WERI-Rb-1 (cell line): ENCODE measurements at regions not wholly inside any gene's neighbourhood (a gene's known extent, or its start where the extent isn't known, plus 50 kb on each side); places are given as distances from the start of the nearest gene placed in this dataset.

Experiments used
- DNase-seq: peaks from one replicate; pipeline ENCODE4 v3.0.0-alpha.2; 2020
- H3K27ac ChIP-seq: fragments of 250-450 bp; sonication (Bioruptor Pico); 2 replicates; pipeline ENCODE4 v1.5.1; 2020; ENCODE audit warnings: mild to moderate bottlenecking, moderate library complexity
- H3K27me3 ChIP-seq: fragments of 250-450 bp; sonication (Bioruptor Pico); 2 replicates; pipeline ENCODE4 v1.5.1; 2021; ENCODE audit warnings: mild to moderate bottlenecking, low read depth, moderate library complexity; ENCODE audit not compliant: insufficient read depth, severe bottlenecking
- H3K36me3 ChIP-seq: fragments of 250-450 bp; sonication (Bioruptor Pico); 2 replicates; pipeline ENCODE4 v1.5.1; 2020; ENCODE audit warnings: mild to moderate bottlenecking, moderate library complexity
- H3K4me3 ChIP-seq: 2 replicates; pipeline ENCODE4 v1.5.1; 2011; ENCODE audit warnings: low read depth, mild to moderate bottlenecking, control low read depth, low read length
- H3K9me3 ChIP-seq: fragments of 250-450 bp; sonication (Bioruptor Pico); 2 replicates; pipeline ENCODE4 v1.5.1; 2021; ENCODE audit warnings: mild to moderate bottlenecking, moderate library complexity; ENCODE audit not compliant: severe bottlenecking
- TF ChIP-seq, protein P1 (sequence below): IDR thresholded peaks from 2 replicates; pipeline ENCODE4 v1.5.1; 2011; ENCODE audit warnings: low read depth, mild to moderate bottlenecking, control low read depth, inconsistent platforms, low read length

DNA sequence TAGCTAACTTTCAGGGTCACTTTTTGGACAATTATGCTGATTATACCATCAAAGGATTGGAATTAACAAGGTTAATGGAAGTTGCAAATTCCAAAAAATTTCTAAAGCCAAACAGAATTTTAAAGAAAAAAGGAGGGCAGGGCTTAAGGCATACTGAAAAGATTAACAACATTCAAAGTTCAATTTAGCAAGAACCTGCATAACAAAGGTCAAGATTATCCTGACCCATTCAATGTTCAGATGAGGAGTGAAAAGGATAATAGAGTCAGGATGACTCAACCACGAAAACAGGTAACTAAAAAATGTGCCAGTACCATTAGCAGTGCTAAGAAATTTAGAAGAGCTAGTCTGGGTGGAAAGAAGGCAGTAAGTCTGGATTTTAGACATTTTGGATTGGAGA is 139.8 kb upstream of the HNMT start:
- Histone ChIP-seq H3K27me3 (no peaks in the 10 kb centered on the region), H3K36me3 (no peaks in the 10 kb centered on the region), H3K27ac (no peak overlapping the region), H3K9me3 (no peaks in the 10 kb centered on the region), H3K4me3 (no peak overlapping the region)
- TF ChIP-seq, protein P1, sequence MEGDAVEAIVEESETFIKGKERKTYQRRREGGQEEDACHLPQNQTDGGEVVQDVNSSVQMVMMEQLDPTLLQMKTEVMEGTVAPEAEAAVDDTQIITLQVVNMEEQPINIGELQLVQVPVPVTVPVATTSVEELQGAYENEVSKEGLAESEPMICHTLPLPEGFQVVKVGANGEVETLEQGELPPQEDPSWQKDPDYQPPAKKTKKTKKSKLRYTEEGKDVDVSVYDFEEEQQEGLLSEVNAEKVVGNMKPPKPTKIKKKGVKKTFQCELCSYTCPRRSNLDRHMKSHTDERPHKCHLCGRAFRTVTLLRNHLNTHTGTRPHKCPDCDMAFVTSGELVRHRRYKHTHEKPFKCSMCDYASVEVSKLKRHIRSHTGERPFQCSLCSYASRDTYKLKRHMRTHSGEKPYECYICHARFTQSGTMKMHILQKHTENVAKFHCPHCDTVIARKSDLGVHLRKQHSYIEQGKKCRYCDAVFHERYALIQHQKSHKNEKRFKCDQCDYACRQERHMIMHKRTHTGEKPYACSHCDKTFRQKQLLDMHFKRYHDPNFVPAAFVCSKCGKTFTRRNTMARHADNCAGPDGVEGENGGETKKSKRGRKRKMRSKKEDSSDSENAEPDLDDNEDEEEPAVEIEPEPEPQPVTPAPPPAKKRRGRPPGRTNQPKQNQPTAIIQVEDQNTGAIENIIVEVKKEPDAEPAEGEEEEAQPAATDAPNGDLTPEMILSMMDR, result no peak
- DNase-seq, result no peak

DNA sequence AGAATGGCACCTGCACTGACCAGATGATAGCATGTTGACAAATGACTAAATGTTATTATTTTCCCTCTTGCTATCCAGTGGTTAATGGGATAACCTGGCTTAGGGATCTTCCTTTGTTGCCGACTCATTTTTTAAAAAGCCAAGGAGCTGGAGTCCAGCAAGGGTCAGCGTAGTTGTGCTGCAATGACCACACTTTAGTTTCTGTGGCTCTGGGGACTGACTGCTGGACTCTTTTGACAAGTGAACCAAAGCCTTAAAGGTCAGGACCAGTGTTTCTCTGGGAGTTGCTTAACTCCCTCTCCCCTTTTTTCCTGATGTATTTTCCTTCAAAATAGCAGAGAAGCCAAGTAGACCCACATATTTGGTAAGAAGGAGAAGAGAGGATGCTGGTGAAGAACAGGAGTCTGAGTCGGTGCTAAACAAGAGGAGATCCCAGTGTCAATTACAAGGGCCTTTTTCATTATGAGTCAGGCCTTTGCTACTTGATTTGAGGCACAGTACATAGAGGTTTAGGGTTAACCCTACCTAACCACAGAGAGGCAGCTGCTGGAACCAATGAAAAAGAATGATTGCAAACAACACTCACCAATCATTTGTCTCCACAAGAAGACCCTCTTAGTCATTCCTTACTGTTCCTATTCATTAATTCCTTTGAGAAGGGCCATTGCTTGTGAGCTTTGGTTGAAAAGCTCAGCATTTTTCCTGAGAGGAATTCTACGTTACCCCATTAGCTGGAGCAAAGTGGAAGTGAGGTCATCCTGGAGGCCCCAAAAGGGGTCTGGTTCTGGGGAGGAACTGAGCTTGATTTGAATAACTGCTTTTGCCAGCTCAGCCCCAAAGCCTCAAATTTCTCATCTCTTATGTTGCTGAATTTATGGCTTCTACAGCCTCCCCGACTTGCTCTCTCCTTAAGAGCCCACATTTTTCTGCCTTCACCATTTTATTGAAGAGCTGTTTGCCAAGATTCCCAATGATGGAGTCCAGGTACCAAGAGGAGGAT is 137.6 kb upstream of the HNMT start:
- TF ChIP-seq, protein P1, result no peak
- H3K4me3 ChIP-seq, result no peak overlapping the region
- no peaks in the 10 kb centered on the region for H3K27me3 ChIP-seq
- DNase-seq, result no peak
- no peak overlapping the region for H3K27ac ChIP-seq
- no peaks in the 10 kb centered on the region for H3K36me3 ChIP-seq
- H3K9me3 ChIP-seq, result no peaks in the 10 kb centered on the region

DNA sequence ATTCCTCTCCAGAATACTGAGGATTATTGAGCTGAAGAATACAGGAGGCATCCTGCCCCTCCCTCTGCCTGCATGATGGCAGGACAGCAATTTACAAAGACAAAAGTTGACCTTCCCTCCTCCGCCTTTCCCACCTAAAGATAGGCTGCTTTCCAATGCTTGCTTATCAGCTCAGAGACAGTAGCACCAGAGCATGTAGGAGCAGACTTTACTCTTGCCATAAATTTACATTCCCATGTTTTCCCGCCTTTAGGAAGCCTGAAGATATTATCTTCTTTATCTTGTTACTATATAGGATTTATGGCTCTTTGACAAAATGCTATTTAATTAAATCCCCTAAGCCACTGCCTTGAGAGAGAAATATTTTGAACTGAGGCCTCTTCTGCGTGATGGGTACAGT is 135.6 kb upstream of the HNMT start:
- H3K4me3 ChIP-seq, result no peak overlapping the region
- H3K9me3 ChIP-seq, result no peaks in the 10 kb centered on the region
- no peak overlapping the region for H3K27ac ChIP-seq
- no peaks in the 10 kb centered on the region for H3K27me3 ChIP-seq
- DNase-seq, result no peak
- TF ChIP-seq, protein P1, result no peak
- H3K36me3 ChIP-seq, result no peaks in the 10 kb centered on the region

DNA sequence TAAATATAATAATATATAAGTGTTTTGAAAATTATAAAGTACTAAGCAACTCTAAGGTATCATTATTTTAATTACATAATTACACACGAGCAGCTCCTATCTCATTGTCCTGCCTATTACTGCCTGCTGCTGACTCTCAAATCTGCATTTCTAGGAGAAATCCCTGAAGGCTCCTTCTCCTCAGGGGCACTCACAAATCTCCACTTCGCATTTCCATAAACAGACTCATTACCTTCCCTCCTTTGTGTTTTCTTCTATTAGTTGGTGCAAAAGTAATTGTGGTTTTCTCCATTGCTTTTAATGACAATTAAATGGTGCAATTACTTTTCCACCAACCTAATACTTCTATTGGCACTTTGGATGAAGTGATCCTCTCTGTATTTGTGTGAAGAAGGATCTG is 135.0 kb upstream of the HNMT start:
- no peak for DNase-seq
- Histone ChIP-seq H3K9me3 (no peaks in the 10 kb centered on the region), H3K4me3 (no peak overlapping the region), H3K27me3 (no peaks in the 10 kb centered on the region), H3K27ac (no peak overlapping the region), H3K36me3 (no peaks in the 10 kb centered on the region)
- TF ChIP-seq, protein P1, result no peak

DNA sequence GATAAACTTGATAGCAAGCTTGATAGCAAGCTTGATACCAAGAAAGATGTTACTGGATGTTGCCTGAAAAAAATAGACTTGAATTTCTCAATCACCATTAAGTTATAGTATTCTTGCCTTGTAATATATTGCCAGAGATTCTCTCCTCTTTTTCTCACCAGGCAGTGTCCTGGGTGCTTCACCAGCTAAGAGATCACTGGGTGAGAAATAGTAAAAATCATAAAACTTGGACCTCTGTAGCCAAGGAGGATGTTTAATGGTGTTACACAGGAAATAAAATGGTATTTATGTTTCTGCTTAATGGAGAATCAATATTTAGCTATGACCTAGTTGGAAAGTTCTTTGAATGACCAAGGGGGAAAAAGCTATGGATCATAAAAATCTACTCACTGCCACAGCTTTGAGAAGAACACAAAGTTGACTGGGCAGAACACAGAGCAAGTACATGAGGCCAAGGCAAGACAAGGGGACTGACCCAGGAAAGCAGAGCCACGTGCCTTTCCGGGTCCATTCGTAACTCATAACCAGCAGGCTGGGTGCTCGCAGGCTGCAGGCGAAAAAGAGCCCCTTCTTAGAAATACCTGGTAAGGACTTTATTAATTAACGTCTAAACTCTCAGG is 129.4 kb upstream of the HNMT start:
- Histone ChIP-seq H3K27me3 (no peaks in the 10 kb centered on the region), H3K4me3 (no peak overlapping the region), H3K27ac (no peak overlapping the region), H3K36me3 (no peaks in the 10 kb centered on the region), H3K9me3 (peaks cover 2% of the 10 kb centered on the region)
- TF ChIP-seq, protein P1, result no peak
- no peak for DNase-seq
